A549 (cell line): ENCODE measurements at regions not wholly inside any gene's neighbourhood (a gene's known extent, or its start where the extent isn't known, plus 50 kb on each side); places are given as distances from the start of the nearest gene placed in this dataset.

ENCODE experiments used
- ATAC-seq, 2 experiments: fragments of 200-7000 bp in 1 of 2; fragments of >200 bp in 1 of 2; cut with Nextera tagmentation in 1 of 2; cut with Tn5 transposase in 1 of 2; 3 replicates each; pipeline versions ENCODE4 v1.8.0 to v1.9.1; 2018 to 2020; ENCODE audit warnings: mild to moderate bottlenecking in 1 of 2, moderate library complexity in 1 of 2
- CTCF ChIA-PET: fragments of 300-600 bp; sonication (Branson Sonifier 250); formaldehyde crosslinking; extraction: SDS; loops from one replicate; lab custom pipeline; 2021; ENCODE audit warnings: antibody characterized with exemption, inconsistent platforms; lab: Yijun Ruan, JAX
- POLR2A ChIA-PET: fragments of 350-600 bp; formaldehyde crosslinking; extraction: SDS; loops from one replicate; lab custom pipeline; 2021; ENCODE audit warnings: antibody characterized with exemption, inconsistent platforms; lab: Yijun Ruan, JAX
- DNase-seq, 2 experiments: peaks; one replicate each; pipeline versions ENCODE4 v3.0.0 to v3.0.0-alpha.2; 2011 to 2016; ENCODE audit warnings: low read depth in 1 of 2, low spot score in 1 of 2
- FAIRE-seq: peaks from 2 replicates; lab custom pipeline; 2011; peaks lifted over from hg19 to GRCh38; lab: Jason Lieb, UNC
- H3K27ac ChIP-seq, 2 experiments: fragments of >200 bp; sonication (Bioruptor Twin); formaldehyde crosslinking; 3 replicates each; pipeline ENCODE4 v1.5.1; 2016 to 2017
- H3K4me1 ChIP-seq: fragments of >200 bp; sonication (Bioruptor Twin); formaldehyde crosslinking; 3 replicates; pipeline ENCODE4 v1.6.1; 2016
- H3K4me2 ChIP-seq: fragments of >200 bp; sonication (Bioruptor Twin); formaldehyde crosslinking; 3 replicates; pipeline ENCODE4 v1.6.1; 2016
- H3K4me3 ChIP-seq: fragments of >200 bp; sonication (Bioruptor Twin); formaldehyde crosslinking; 3 replicates; pipeline ENCODE4 v1.5.1; 2016
- H3K9me3 ChIP-seq: fragments of >200 bp; sonication (Bioruptor Twin); formaldehyde crosslinking; 3 replicates; pipeline ENCODE4 v1.6.1; 2016
- ATOH8 ChIP-seq: fragments of 250-450 bp; sonication (Bioruptor Pico); IDR thresholded peaks from 2 replicates; pipeline ENCODE4 v1.5.0; 2020; ENCODE audit warnings: low read depth, mild to moderate bottlenecking, moderate library complexity
- BCL3 ChIP-seq: fragments of >200 bp; sonication (Bioruptor Twin); formaldehyde crosslinking; IDR thresholded peaks from 3 replicates; pipeline ENCODE4 v1.6.1; 2016
- BHLHE40 ChIP-seq: IDR thresholded peaks from 2 replicates; pipeline ENCODE4 v1.6.1; 2012; ENCODE audit warnings: low read depth, low read length, inconsistent platforms
- ESRRA ChIP-seq: fragments of 150-350 bp; IDR thresholded peaks from 2 replicates; pipeline ENCODE4 v1.6.1; 2014; ENCODE audit warnings: mild to moderate bottlenecking, low read length, borderline replicate concordance
- FOSB ChIP-seq: fragments of 250-450 bp; sonication (Bioruptor Pico); IDR thresholded peaks from 2 replicates; pipeline ENCODE4 v1.5.0; 2020; ENCODE audit warnings: mild to moderate bottlenecking, moderate library complexity
- FOXS1 ChIP-seq: fragments of 250-450 bp; sonication (Bioruptor Pico); IDR thresholded peaks from 2 replicates; pipeline ENCODE4 v1.5.0; 2020; ENCODE audit warnings: mild to moderate bottlenecking, moderate library complexity
- HEYL ChIP-seq: fragments of 250-450 bp; sonication (Bioruptor Pico); IDR thresholded peaks from 2 replicates; pipeline ENCODE4 v1.8.0; 2021; ENCODE audit warnings: mild to moderate bottlenecking, moderate library complexity
- HOXA7 ChIP-seq: fragments of 250-450 bp; sonication (Bioruptor Pico); IDR thresholded peaks from 2 replicates; pipeline ENCODE4 v1.5.0; 2020; ENCODE audit warnings: mild to moderate bottlenecking, moderate library complexity
- HOXB13 ChIP-seq: fragments of 250-450 bp; sonication (Bioruptor Pico); IDR thresholded peaks from 2 replicates; pipeline ENCODE4 v1.5.0; 2020; ENCODE audit warnings: low read depth, mild to moderate bottlenecking, moderate library complexity
- KDM5A ChIP-seq: fragments of 200-600 bp; sonication (generic); IDR thresholded peaks from 2 replicates; pipeline ENCODE4 v1.6.1; 2016; ENCODE audit warnings: antibody characterized with exemption, mild to moderate bottlenecking
- MAX ChIP-seq: IDR thresholded peaks from 2 replicates; pipeline ENCODE4 v1.6.1; 2012
- NR3C1 ChIP-seq: fragments of >200 bp; sonication (Bioruptor Twin); formaldehyde crosslinking; IDR thresholded peaks from 3 replicates; pipeline ENCODE4 v1.6.1; 2017
- PHF8 ChIP-seq: fragments of 200-600 bp; sonication (generic); IDR thresholded peaks from 2 replicates; pipeline ENCODE4 v1.6.1; 2016; ENCODE audit warnings: low read depth, mild to moderate bottlenecking, antibody characterized with exemption, moderate library complexity, borderline replicate concordance
- RNF2 ChIP-seq: fragments of 200-600 bp; sonication (generic); IDR thresholded peaks from 2 replicates; pipeline ENCODE4 v1.6.1; 2016; ENCODE audit warnings: low read depth, mild to moderate bottlenecking, antibody characterized with exemption, moderate library complexity, borderline replicate concordance
- USF2 ChIP-seq: fragments of 450-650 bp; IDR thresholded peaks from 2 replicates; pipeline ENCODE4 v1.6.1; 2014; ENCODE audit warnings: antibody characterized with exemption
- ZC3H11A ChIP-seq: fragments of 450-650 bp; IDR thresholded peaks from 2 replicates; pipeline ENCODE4 v1.6.1; 2014; ENCODE audit warnings: antibody characterized with exemption, mild to moderate bottlenecking
- WGBS: methylation state at CpG from one replicate; pipeline ENCODE4 v1.1.6; 2017; ENCODE audit errors: missing lambda C conversion rate; 5-methylcytosine and 5-hydroxymethylcytosine counted together

- ATAC-seq (no peak), FAIRE-seq (no peak), DNase-seq (no peak)
- POLR2A ChIA-PET: no interaction called here
- CTCF ChIA-PET: no interaction called here
- H3K9me3 ChIP-seq: no peaks in the 10 kb centered on the region
- no peak overlapping the region for H3K4me2 ChIP-seq
- H3K4me3 ChIP-seq: no peak overlapping the region
- H3K4me1 ChIP-seq: no peaks in the 10 kb centered on the region
- H3K27ac ChIP-seq: no peak overlapping the region
- 25% methylated on average over 3 of the region's 3 CpGs for WGBS
- TF ChIP-seq HOXA7 (no peak), NR3C1 (no peak), KDM5A (no peak), ATOH8 (CRISPR knock-in tag) (no peak), BCL3 (no peak)
- TF ChIP-seq, all 56 proteins: peak for 0
Observed at GRCh38 chr20:55667955-55668354, 337.4 kb downstream of the CBLN4 start.

GRCh38 chr20:55667024-55667423 is 338.3 kb downstream of the CBLN4 start:
- Histone ChIP-seq H3K27ac (no peak overlapping the region), H3K4me1 (no peaks in the 10 kb centered on the region), H3K4me2 (no peak overlapping the region), H3K9me3 (no peaks in the 10 kb centered on the region), H3K4me3 (no peak overlapping the region)
- POLR2A ChIA-PET: no interaction called here
- FAIRE-seq: no peak
- ATAC-seq: no peak
- DNase-seq: no peak
- no peak for TF ChIP-seq HOXA7
- CTCF ChIA-PET: no interaction called here
- 23% methylated on average over 4 of the region's 4 CpGs for WGBS

GRCh38 chr20:55656231-55656775 is 349.0 kb downstream of the CBLN4 start:
- POLR2A ChIA-PET: no interaction called here
- WGBS: 1% methylated on average over 3 of the region's 3 CpGs
- no peak overlapping the region for H3K4me3 ChIP-seq
- TF ChIP-seq PHF8 (no peak), HEYL (CRISPR knock-in tag) (no peak), ESRRA (no peak), BHLHE40 (no peak), BCL3 (no peak), ATOH8 (CRISPR knock-in tag) (no peak), MAX (no peak), RNF2 (no peak), HOXB13 (CRISPR knock-in tag) (no peak), ZC3H11A (no peak), USF2 (no peak), FOXS1 (CRISPR knock-in tag) (no peak), FOSB (CRISPR knock-in tag) (no peak)
- no peak for ATAC-seq
- FAIRE-seq: no peak
- H3K4me1 ChIP-seq: no peaks in the 10 kb centered on the region
- H3K9me3 ChIP-seq: no peaks in the 10 kb centered on the region
- CTCF ChIA-PET: no interaction called here
- no peak overlapping the region for H3K4me2 ChIP-seq
- no peak for DNase-seq
- no peak overlapping the region for H3K27ac ChIP-seq
